ENCODE measurements at regions not wholly inside any gene's neighbourhood (a gene's known extent, or its start where the extent isn't known, plus 50 kb on each side); places are given as distances from the start of the nearest gene placed in this dataset.

DNA sequence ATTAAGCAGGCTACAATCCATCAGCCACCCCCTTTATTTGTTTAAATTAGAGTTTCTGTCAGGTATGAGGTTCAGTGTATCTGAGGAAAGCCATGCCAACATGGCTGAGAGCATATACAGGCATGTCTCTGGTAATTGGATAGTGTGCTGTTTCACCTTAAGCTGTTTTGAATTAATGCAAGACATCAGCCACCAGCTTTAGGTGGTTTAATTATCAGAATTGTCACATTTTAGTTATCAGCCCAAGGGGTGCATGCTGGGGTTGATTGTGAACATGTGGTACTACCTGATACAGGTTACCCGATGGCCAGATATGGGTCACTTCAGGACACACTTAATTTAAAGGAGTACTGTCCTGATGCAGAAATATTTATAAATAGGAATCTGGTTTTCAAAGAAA lies 353.2 kb upstream of the TENM3 start:
- no peak for TF ChIP-seq POLR2A (IDR thresholded peaks at IDR 0.05)
- TF ChIP-seq, protein P1, sequence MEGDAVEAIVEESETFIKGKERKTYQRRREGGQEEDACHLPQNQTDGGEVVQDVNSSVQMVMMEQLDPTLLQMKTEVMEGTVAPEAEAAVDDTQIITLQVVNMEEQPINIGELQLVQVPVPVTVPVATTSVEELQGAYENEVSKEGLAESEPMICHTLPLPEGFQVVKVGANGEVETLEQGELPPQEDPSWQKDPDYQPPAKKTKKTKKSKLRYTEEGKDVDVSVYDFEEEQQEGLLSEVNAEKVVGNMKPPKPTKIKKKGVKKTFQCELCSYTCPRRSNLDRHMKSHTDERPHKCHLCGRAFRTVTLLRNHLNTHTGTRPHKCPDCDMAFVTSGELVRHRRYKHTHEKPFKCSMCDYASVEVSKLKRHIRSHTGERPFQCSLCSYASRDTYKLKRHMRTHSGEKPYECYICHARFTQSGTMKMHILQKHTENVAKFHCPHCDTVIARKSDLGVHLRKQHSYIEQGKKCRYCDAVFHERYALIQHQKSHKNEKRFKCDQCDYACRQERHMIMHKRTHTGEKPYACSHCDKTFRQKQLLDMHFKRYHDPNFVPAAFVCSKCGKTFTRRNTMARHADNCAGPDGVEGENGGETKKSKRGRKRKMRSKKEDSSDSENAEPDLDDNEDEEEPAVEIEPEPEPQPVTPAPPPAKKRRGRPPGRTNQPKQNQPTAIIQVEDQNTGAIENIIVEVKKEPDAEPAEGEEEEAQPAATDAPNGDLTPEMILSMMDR (IDR thresholded peaks at IDR 0.05): no peak
